HepG2 (cell line): ENCODE measurements at regions not wholly inside any gene's neighbourhood (a gene's known extent, or its start where the extent isn't known, plus 50 kb on each side); places are given as distances from the start of the nearest gene placed in this dataset.

ENCODE experiments used
- ATAC-seq: fragments of 200-7000 bp; cut with Tn5 transposase; 3 replicates; pipeline ENCODE4 v1.9.1; 2020; ENCODE audit warnings: mild to moderate bottlenecking, moderate library complexity
- BruUV-seq: library from RNA; stranded (reverse); fragments of 400-500 nt; replicated peaks from 2 replicates; lab custom pipeline; 2021; lab: Mats Ljungman, UMichigan
- CTCF ChIA-PET: fragments of 300-600 bp; formaldehyde crosslinking; extraction: SDS; loops from one replicate; lab custom pipeline; 2021; ENCODE audit warnings: low total read pairs, inconsistent platforms, low intra/inter-chr PET ratio; lab: Yijun Ruan, JAX
- POLR2A ChIA-PET: fragments of 350-600 bp; sonication (Branson Sonifier 250); formaldehyde crosslinking; loops from one replicate; lab custom pipeline; 2020; ENCODE audit warnings: antibody characterized with exemption, inconsistent platforms; lab: Yijun Ruan, JAX
- DNase-seq: peaks from one replicate; pipeline ENCODE4 v3.0.0-alpha.2; 2015; ENCODE audit warnings: low spot score
- FAIRE-seq: peaks from 3 replicates; lab custom pipeline; 2011; peaks lifted over from hg19 to GRCh38; lab: Jason Lieb, UNC
- H2AFZ ChIP-seq: one replicate; pipeline ENCODE4 v1.6.1; 2011; ENCODE audit warnings: low read length, inconsistent platforms
- H3K27ac ChIP-seq: fragments of 300-600 bp; 3 replicates; pipeline ENCODE4 v1.8.0; 2011; ENCODE audit warnings: mixed run types, mild to moderate bottlenecking, mixed read lengths, low read length, inconsistent platforms; ENCODE audit not compliant: insufficient read depth; ENCODE audit errors: extremely low read length
- H3K27me3 ChIP-seq, 2 experiments: fragments of 200-600 bp in 1 of 2; 2 replicates in 1 of 2; 3 replicates in 1 of 2; pipeline versions ENCODE4 v1.6.0 to v1.8.0; 2011; ENCODE audit warnings: low read length in 2 of 2, mild to moderate bottlenecking in 2 of 2, moderate library complexity in 2 of 2, inconsistent platforms in 1 of 2; ENCODE audit not compliant: insufficient read depth in 2 of 2, control insufficient read depth in 1 of 2
- H3K36me3 ChIP-seq, 2 experiments: fragments of 200-600 bp in 1 of 2; replicated peaks in 1 of 2; 2 replicates in 1 of 2; 3 replicates in 1 of 2; pipeline versions ENCODE4 v1.5.1 to v1.8.0; 2011; ENCODE audit warnings: low read length in 2 of 2, inconsistent platforms in 1 of 2; ENCODE audit not compliant: insufficient read depth in 2 of 2, control insufficient read depth in 1 of 2
- H3K4me1 ChIP-seq: 2 replicates; pipeline ENCODE4 v1.5.1; 2012; ENCODE audit warnings: low read length, inconsistent platforms; ENCODE audit not compliant: insufficient read depth
- H3K4me2 ChIP-seq: 2 replicates; pipeline ENCODE4 v1.6.0; 2011; ENCODE audit warnings: low read depth, low read length, inconsistent platforms
- H3K4me3 ChIP-seq, 3 experiments: fragments of 200-600 bp in 1 of 3; sonication (generic), shearing (Covaris generic) in 1 of 3; replicated peaks in 1 of 3; 2 replicates each; pipeline ENCODE4 v1.5.1; 2011 to 2016; ENCODE audit warnings: low read length in 3 of 3, inconsistent platforms in 2 of 3, low read depth in 2 of 3, mild to moderate bottlenecking in 2 of 3, control low read depth in 1 of 3, mixed read lengths in 1 of 3; ENCODE audit not compliant: insufficient read depth in 1 of 3
- H3K79me2 ChIP-seq: one replicate; pipeline ENCODE4 v1.6.1; 2011; ENCODE audit warnings: low read length, inconsistent platforms; ENCODE audit not compliant: insufficient read depth
- H3K9ac ChIP-seq: 2 replicates; pipeline ENCODE4 v1.6.0; 2011; ENCODE audit warnings: mild to moderate bottlenecking, low read depth, low read length, inconsistent platforms; ENCODE audit not compliant: insufficient read depth
- H3K9me3 ChIP-seq: 2 replicates; pipeline ENCODE4 v1.5.1; 2012; ENCODE audit warnings: mild to moderate bottlenecking, low read length
- H4K20me1 ChIP-seq: 2 replicates; pipeline ENCODE4 v1.6.0; 2011; ENCODE audit warnings: inconsistent platforms, mild to moderate bottlenecking, low read length, moderate library complexity; ENCODE audit not compliant: insufficient read depth
- AFF4 ChIP-seq: sonication (generic); formaldehyde crosslinking; IDR thresholded peaks from 2 replicates; pipeline ENCODE4 v1.4.0; 2020; ENCODE audit warnings: missing genetic modification reagents
- BRF2 ChIP-seq: sonication (generic); formaldehyde crosslinking; IDR thresholded peaks from 2 replicates; pipeline ENCODE4 v1.8.1; 2022; ENCODE audit warnings: mild to moderate bottlenecking, missing genetic modification reagents
- NFRKB ChIP-seq: fragments of 450-650 bp; IDR thresholded peaks from 2 replicates; pipeline ENCODE4 v1.6.1; 2017
- PRMT3 ChIP-seq: sonication (generic); formaldehyde crosslinking; IDR thresholded peaks from 2 replicates; pipeline ENCODE4 v1.8.1; 2022; ENCODE audit warnings: low read depth, mild to moderate bottlenecking, moderate library complexity, missing genetic modification reagents, borderline replicate concordance
- SMAD9 ChIP-seq: sonication (generic); formaldehyde crosslinking; IDR thresholded peaks from 2 replicates; pipeline ENCODE4 v1.5.1; 2020; ENCODE audit warnings: mild to moderate bottlenecking, missing genetic modification reagents
- TRIM22 ChIP-seq: fragments of 450-650 bp; IDR thresholded peaks from 2 replicates; pipeline ENCODE4 v1.6.1; 2017
- ZBTB2 ChIP-seq: sonication (generic); formaldehyde crosslinking; IDR thresholded peaks from 2 replicates; pipeline ENCODE4 v1.8.0; 2022; ENCODE audit warnings: low read depth, missing genetic modification reagents
- ZNF749 ChIP-seq: sonication (generic); formaldehyde crosslinking; IDR thresholded peaks from 2 replicates; pipeline ENCODE4 v1.8.0; 2022; ENCODE audit warnings: mild to moderate bottlenecking, missing genetic modification reagents, moderate library complexity, borderline replicate concordance
- ZNF83 ChIP-seq: sonication (generic); formaldehyde crosslinking; IDR thresholded peaks from 2 replicates; pipeline ENCODE4 v1.4.0; 2020; ENCODE audit warnings: missing genetic modification reagents, mild to moderate bottlenecking, borderline replicate concordance
- WGBS: methylation state at CpG from one replicate; pipeline ENCODE4 v1.1.6; 2017; ENCODE audit warnings: low lambda C conversion rate; 5-methylcytosine and 5-hydroxymethylcytosine counted together
- in situ Hi-C: cut with HindIII; loops from 2 replicates; pipeline ENCODE4 v1.10.0; 2017; ENCODE audit warnings: low pct_unique_long_range_greater_than_20kb; ENCODE audit not compliant: extremely low pct_ligation_motif_present
- intact Hi-C: fragments of 100-400 bp; cut with micrococcal nuclease; formaldehyde crosslinking; loops from one replicate; pipeline ENCODE4 v1.10.0; 2022; ENCODE audit not compliant: unreplicated experiment

- TF ChIP-seq TRIM22 (no peak), NFRKB (no peak)
- TF ChIP-seq, all 625 proteins: peak for 0
These were observed 103.0 kb upstream of the AGAP1 start (continued) for GRCh38 chr2:235390816-235391194.

GRCh38 chr2:235391921-235392615 is 101.8 kb upstream of the AGAP1 start:
- TF ChIP-seq PRMT3 (no peak), ZBTB2 (CRISPR knock-in tag) (no peak), ZNF749 (CRISPR knock-in tag) (no peak), SMAD9 (no peak), BRF2 (CRISPR knock-in tag) (no peak), ZNF83 (CRISPR knock-in tag) (no peak), AFF4 (CRISPR knock-in tag) (no peak)
- H3K9me3 ChIP-seq = no peaks in the 10 kb centered on the region
- no peak overlapping the region for H2AFZ ChIP-seq
- CTCF ChIA-PET = no interaction called here
- no peak for ATAC-seq
- DNase-seq = no peak
- in situ Hi-C loops (no loop called here), intact Hi-C loops (no loop called here)
- no peaks in the 10 kb centered on the region for H3K79me2 ChIP-seq
- peaks cover 7 to 58% of the 10 kb centered on the region in 2 experiments; a peak in 4 of 5 replicates for H3K27me3 ChIP-seq
- no peak overlapping the region for H3K9ac ChIP-seq
- 54% methylated on average over 28 of the region's 28 CpGs for WGBS
- POLR2A ChIA-PET = no interaction called here
- BruUV-seq = no TSS peak
- H3K36me3 ChIP-seq = no peaks in the 10 kb centered on the region
- no peak overlapping the region for H3K4me2 ChIP-seq
- H3K27ac ChIP-seq = no peak overlapping the region
- no peak for FAIRE-seq
- H4K20me1 ChIP-seq = no peaks in the 10 kb centered on the region
- H3K4me1 ChIP-seq = peaks cover 10% of the 10 kb centered on the region; the same call in 1 of the 2 replicates
- H3K4me3 ChIP-seq = no peak overlapping the region
